Upper lobe of left lung (tissue), 6 donors: ENCODE measurements at regions not wholly inside any gene's neighbourhood (a gene's known extent, or its start where the extent isn't known, plus 50 kb on each side); places are given as distances from the start of the nearest gene placed in this dataset.
"Not testable (repeated sequence)": the region's sequence is repeated elsewhere in the genome, so short reads cannot be mapped to it uniquely, and the experiment has no call there.

ENCODE experiments used
- ATAC-seq, 2 donors: fragments of 200-7000 bp; cut with Tn5 transposase; one replicate each; pipeline ENCODE4 v1.9.1; 2022; ENCODE audit warnings: mild to moderate bottlenecking in 2 of 2, moderate library complexity in 2 of 2; ENCODE audit not compliant: low FRiP score in 2 of 2
- DNase-seq, 2 donors: peaks; one replicate each; pipeline ENCODE4 v3.0.0-alpha.2; 2019 to 2020
- H3K27ac ChIP-seq, 4 donors: fragments of 200-600 bp; sonication (generic); one replicate each; pipeline ENCODE4 v1.5.1; 2016 to 2019
- H3K27me3 ChIP-seq, 4 donors: fragments of 200-600 bp; sonication (generic); one replicate each; pipeline ENCODE4 v1.5.1; 2017 to 2019
- H3K36me3 ChIP-seq, 4 donors: fragments of 200-600 bp; sonication (generic); one replicate each; pipeline ENCODE4 v1.5.1; 2016 to 2019
- H3K4me1 ChIP-seq, 4 donors: fragments of 200-600 bp; sonication (generic); one replicate each; pipeline ENCODE4 v1.5.1; 2018 to 2019
- H3K4me3 ChIP-seq, 4 donors: fragments of 200-600 bp; sonication (generic); one replicate each; pipeline ENCODE4 v1.5.1; 2017 to 2019; ENCODE audit warnings: mild to moderate bottlenecking in 2 of 4, moderate library complexity in 1 of 4
- H3K9me3 ChIP-seq, 4 donors: fragments of 200-600 bp; sonication (generic); one replicate each; pipeline ENCODE4 v1.5.1; 2018 to 2019
- CTCF ChIP-seq, 6 experiments: fragments of 450-650 bp in 4 of 6; fragments of 200-600 bp in 2 of 6; sonication (generic) in 2 of 6; IDR thresholded peaks; one replicate each; pipeline ENCODE4 v1.5.1; 2016 to 2019; ENCODE audit warnings: antibody characterized with exemption in 6 of 6
- EP300 ChIP-seq, 4 donors: sonication (generic); formaldehyde crosslinking; IDR thresholded peaks; one replicate each; pipeline ENCODE4 v1.5.1; 2017; ENCODE audit warnings: antibody characterized with exemption in 4 of 4, control low read depth in 2 of 4
- POLR2A ChIP-seq, 4 donors: fragments of 450-650 bp; IDR thresholded peaks; one replicate each; pipeline ENCODE4 v1.5.1; 2016 to 2017; ENCODE audit warnings: antibody characterized with exemption in 4 of 4, mild to moderate bottlenecking in 2 of 4
- POLR2AphosphoS5 ChIP-seq, 2 donors: sonication (generic); formaldehyde crosslinking; IDR thresholded peaks; one replicate each; pipeline ENCODE4 v1.5.1; 2017; ENCODE audit warnings: antibody characterized with exemption in 2 of 2
- WGBS, 2 donors: methylation state at CpG; one replicate each; pipeline ENCODE4 v1.1.5; 2017 to 2018; 5-methylcytosine and 5-hydroxymethylcytosine counted together
- donor health status: DM: no; HTN: no; CAD: no; lungs with moderate emphysema.
- donor health status: DM: no; HTN: yes; CAD: no; lungs with severe emphysema.

DNA sequence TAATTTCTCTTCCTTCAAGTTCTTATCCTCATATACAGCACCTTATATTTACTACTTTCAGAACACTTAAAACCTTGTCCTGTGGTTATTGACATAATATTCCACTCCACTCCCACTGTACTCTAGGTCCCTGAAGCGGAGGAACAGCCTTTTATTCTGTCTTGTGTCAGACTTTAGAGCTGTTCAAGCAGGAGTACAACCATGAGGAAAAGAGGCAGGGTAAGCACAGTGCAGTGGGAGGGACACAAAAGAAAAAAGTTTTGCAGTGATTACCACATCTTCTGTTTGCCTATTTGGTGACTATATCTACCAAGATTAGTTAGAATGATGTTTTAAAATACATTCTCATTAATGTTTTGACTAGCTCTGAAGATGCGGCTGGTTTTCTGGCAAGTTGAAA is 122.0 kb upstream of the CEP126 start:
- ATAC-seq (peak in 1 of 2 donors; percentile 68), DNase-seq (no peak)
- whole genome bisulfite sequencing, 2 donors, result 54 to 59% methylated on average over 2 of the region's 2 CpGs
- no peak overlapping the region for H3K4me3 ChIP-seq
- no peaks in the 10 kb centered on the region for H3K9me3 ChIP-seq
- H3K27me3 ChIP-seq, result no peaks in the 10 kb centered on the region
- no peak overlapping the region for H3K27ac ChIP-seq
- no peaks in the 10 kb centered on the region for H3K36me3 ChIP-seq
- no peaks in the 10 kb centered on the region for H3K4me1 ChIP-seq
- TF ChIP-seq POLR2AphosphoS5 (IDR thresholded peaks at IDR 0.05) (no peak), CTCF (IDR thresholded peaks at IDR 0.05) (no peak), EP300 (IDR thresholded peaks at IDR 0.05) (no peak), POLR2A (IDR thresholded peaks at IDR 0.05) (no peak)

DNA sequence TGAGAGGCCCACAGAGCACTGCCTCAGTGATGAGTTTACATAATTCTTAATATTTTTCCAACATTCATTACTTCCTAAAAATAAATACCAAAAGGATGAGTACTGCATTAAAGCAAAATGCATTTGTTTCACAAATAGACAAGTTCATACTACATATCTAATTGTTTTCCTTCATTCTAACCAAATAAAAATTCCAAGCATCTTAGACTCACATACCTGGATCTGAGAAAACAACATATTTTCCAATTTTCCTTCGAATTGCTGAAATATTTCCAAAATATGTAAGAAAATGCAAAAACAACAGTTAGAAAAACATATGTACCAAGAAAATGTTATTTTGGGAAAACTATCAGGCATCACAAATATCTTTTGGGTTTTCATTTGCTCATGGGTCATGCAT is 127.9 kb upstream of the CEP126 start:
- H3K4me1 ChIP-seq, result no peaks in the 10 kb centered on the region
- H3K36me3 ChIP-seq, result no peaks in the 10 kb centered on the region
- no peak overlapping the region for H3K27ac ChIP-seq
- WGBS, 2 donors, result 39 to 65% methylated on average over 1 of the region's 1 CpG
- ATAC-seq (no peak), DNase-seq (no peak)
- H3K4me3 ChIP-seq, result no peak overlapping the region
- no peak for TF ChIP-seq CTCF (IDR thresholded peaks at IDR 0.05)
- no peak for TF ChIP-seq POLR2AphosphoS5 (IDR thresholded peaks at IDR 0.05)
- no peak for TF ChIP-seq POLR2A (IDR thresholded peaks at IDR 0.05)
- TF ChIP-seq EP300 (IDR thresholded peaks at IDR 0.05), result no peak
- no peaks in the 10 kb centered on the region for H3K9me3 ChIP-seq
- H3K27me3 ChIP-seq, result no peaks in the 10 kb centered on the region

DNA sequence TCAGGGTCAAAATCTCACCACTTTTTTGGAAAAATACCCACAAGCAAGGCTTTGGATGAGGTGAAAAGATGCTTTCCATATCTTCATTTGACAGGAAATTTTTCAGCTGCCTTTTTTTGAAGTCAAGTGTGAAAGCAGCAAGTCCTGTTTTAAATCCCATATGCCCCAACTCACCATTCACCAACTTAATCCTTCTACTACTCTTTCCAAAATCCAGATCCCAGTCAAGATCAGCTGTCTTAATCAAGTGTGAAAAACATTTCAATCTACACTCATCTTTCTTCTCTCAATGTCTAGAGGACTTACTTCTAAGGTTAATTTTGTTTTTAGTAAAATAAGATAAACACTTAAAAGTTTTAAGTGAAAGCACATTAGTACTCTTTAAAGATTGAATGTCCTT is 128.4 kb upstream of the CEP126 start:
- H3K36me3 ChIP-seq, result no peaks in the 10 kb centered on the region
- no peak overlapping the region for H3K27ac ChIP-seq
- H3K27me3 ChIP-seq, result no peaks in the 10 kb centered on the region
- ATAC-seq (no peak), DNase-seq (no peak)
- H3K9me3 ChIP-seq, result no peaks in the 10 kb centered on the region
- TF ChIP-seq EP300 (IDR thresholded peaks at IDR 0.05), result no peak
- no peak for TF ChIP-seq POLR2A (IDR thresholded peaks at IDR 0.05)
- no peak for TF ChIP-seq POLR2AphosphoS5 (IDR thresholded peaks at IDR 0.05)
- no peak for TF ChIP-seq CTCF (IDR thresholded peaks at IDR 0.05)
- no peaks in the 10 kb centered on the region for H3K4me1 ChIP-seq
- no peak overlapping the region for H3K4me3 ChIP-seq

- not testable (repeated sequence) for H3K27me3 ChIP-seq, H3K9me3 ChIP-seq, DNase-seq, H3K27ac ChIP-seq, H3K36me3 ChIP-seq, H3K4me3 ChIP-seq, H3K4me1 ChIP-seq, ATAC-seq
- 65 to 76% methylated on average over 1 of the region's 1 CpG for WGBS, 2 donors
These were observed 135.6 kb upstream of the CEP126 start for GRCh38 chr11:101779167-101779566.

GRCh38 chr11:101777476-101777875 is 137.3 kb upstream of the CEP126 start:
- Histone ChIP-seq H3K4me3 (no peak overlapping the region), H3K27me3 (no peaks in the 10 kb centered on the region), H3K9me3 (peaks cover 0 to 7% (median 2%) of the 10 kb centered on the region in 4 donors), H3K4me1 (no peaks in the 10 kb centered on the region), H3K36me3 (no peaks in the 10 kb centered on the region), H3K27ac (no peak overlapping the region)
- ATAC-seq (no peak), DNase-seq (no peak)
- TF ChIP-seq POLR2A (IDR thresholded peaks at IDR 0.05) (no peak), EP300 (IDR thresholded peaks at IDR 0.05) (no peak), POLR2AphosphoS5 (IDR thresholded peaks at IDR 0.05) (no peak), CTCF (IDR thresholded peaks at IDR 0.05) (no peak)
- WGBS, 2 donors, result 44 to 58% methylated on average over 1 of the region's 1 CpG
